Astrocyte (in vitro differentiated cells and primary cell): ENCODE measurements at regions not wholly inside any gene's neighbourhood (a gene's known extent, or its start where the extent isn't known, plus 50 kb on each side); places are given as distances from the start of the nearest gene placed in this dataset.

ENCODE experiments used
- EZH2 ChIP-seq: IDR thresholded peaks from 2 replicates; pipeline ENCODE4 v1.6.1; 2012; ENCODE audit warnings: mild to moderate bottlenecking, low read length, inconsistent platforms; ENCODE audit not compliant: insufficient read depth
- TF ChIP-seq, protein P1 (sequence below): IDR thresholded peaks from 2 replicates; pipeline ENCODE4 v1.5.1; 2011; ENCODE audit warnings: low read depth, mild to moderate bottlenecking, inconsistent platforms, low read length, moderate library complexity; ENCODE audit not compliant: insufficient read depth

- no peak for TF ChIP-seq EZH2
- TF ChIP-seq, protein P1, sequence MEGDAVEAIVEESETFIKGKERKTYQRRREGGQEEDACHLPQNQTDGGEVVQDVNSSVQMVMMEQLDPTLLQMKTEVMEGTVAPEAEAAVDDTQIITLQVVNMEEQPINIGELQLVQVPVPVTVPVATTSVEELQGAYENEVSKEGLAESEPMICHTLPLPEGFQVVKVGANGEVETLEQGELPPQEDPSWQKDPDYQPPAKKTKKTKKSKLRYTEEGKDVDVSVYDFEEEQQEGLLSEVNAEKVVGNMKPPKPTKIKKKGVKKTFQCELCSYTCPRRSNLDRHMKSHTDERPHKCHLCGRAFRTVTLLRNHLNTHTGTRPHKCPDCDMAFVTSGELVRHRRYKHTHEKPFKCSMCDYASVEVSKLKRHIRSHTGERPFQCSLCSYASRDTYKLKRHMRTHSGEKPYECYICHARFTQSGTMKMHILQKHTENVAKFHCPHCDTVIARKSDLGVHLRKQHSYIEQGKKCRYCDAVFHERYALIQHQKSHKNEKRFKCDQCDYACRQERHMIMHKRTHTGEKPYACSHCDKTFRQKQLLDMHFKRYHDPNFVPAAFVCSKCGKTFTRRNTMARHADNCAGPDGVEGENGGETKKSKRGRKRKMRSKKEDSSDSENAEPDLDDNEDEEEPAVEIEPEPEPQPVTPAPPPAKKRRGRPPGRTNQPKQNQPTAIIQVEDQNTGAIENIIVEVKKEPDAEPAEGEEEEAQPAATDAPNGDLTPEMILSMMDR = no peak
These were observed 751.0 kb downstream of the VGLL3 start for GRCh38 chr3:86239946-86240345.
